ENCODE measurements at regions not wholly inside any gene's neighbourhood (a gene's known extent, or its start where the extent isn't known, plus 50 kb on each side); places are given as distances from the start of the nearest gene placed in this dataset.

DNA sequence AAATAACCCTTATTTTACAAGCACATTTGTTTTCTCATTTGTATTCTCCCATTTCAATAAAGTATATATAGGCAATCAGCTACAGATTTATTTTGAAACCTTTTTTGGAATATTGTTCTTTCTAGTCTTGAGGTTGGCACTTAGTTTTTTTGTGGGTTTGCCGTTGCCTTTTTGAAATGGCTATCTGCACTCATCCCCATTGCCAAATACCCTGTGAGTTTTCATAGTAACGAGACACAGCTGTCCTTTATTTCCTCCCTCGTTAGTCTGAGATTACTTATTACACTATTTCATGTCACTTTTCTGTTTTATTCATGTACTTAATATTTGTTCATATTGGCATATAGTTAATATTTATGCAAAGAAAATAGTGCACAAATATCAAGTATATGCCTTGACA is 1104.0 kb downstream of the SLC6A15 start:
- H3K27me3 Mint-ChIP-seq: no peaks in the 10 kb centered on the region
- H3K27ac Mint-ChIP-seq: no peak overlapping the region
- H3K4me1 Mint-ChIP-seq (ENCODE audit: low read depth): peaks cover 6% of the 10 kb centered on the region
- H3K4me3 Mint-ChIP-seq (ENCODE audit: low read depth): no peak overlapping the region
- H3K36me3 Mint-ChIP-seq (ENCODE audit: insufficient read depth): no peaks in the 10 kb centered on the region
- no peak for DNase-seq (ENCODE audit: low spot score, unreplicated experiment)
- no peaks in the 10 kb centered on the region for H3K9me3 Mint-ChIP-seq (ENCODE audit: low read depth)
- TF ChIP-seq, protein P1, sequence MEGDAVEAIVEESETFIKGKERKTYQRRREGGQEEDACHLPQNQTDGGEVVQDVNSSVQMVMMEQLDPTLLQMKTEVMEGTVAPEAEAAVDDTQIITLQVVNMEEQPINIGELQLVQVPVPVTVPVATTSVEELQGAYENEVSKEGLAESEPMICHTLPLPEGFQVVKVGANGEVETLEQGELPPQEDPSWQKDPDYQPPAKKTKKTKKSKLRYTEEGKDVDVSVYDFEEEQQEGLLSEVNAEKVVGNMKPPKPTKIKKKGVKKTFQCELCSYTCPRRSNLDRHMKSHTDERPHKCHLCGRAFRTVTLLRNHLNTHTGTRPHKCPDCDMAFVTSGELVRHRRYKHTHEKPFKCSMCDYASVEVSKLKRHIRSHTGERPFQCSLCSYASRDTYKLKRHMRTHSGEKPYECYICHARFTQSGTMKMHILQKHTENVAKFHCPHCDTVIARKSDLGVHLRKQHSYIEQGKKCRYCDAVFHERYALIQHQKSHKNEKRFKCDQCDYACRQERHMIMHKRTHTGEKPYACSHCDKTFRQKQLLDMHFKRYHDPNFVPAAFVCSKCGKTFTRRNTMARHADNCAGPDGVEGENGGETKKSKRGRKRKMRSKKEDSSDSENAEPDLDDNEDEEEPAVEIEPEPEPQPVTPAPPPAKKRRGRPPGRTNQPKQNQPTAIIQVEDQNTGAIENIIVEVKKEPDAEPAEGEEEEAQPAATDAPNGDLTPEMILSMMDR (IDR thresholded peaks at IDR 0.05; ENCODE audit: unreplicated experiment): no peak

DNA sequence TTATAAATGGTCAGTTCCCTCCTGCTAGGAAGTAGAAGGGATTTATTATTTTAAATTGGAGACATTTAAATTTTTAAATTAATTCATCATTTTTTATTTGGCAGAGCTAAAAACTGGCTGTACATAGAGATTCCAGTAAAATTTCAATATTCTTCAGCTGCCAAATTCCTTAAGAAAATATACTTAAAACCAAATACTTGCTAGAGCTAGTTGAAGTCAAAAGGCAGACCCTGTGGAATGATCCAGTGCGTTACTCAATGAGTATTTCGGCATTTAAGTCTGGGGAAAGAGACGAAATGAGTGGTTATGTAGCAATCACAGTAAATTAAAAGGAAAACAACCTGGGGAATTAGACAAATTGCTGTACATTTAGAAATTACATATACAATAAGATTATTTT is 1104.7 kb downstream of the SLC6A15 start:
- H3K36me3 Mint-ChIP-seq (ENCODE audit: insufficient read depth): no peaks in the 10 kb centered on the region
- H3K27ac Mint-ChIP-seq: no peak overlapping the region
- peaks cover 6% of the 10 kb centered on the region for H3K4me1 Mint-ChIP-seq (ENCODE audit: low read depth)
- H3K27me3 Mint-ChIP-seq: no peaks in the 10 kb centered on the region
- DNase-seq (ENCODE audit: low spot score, unreplicated experiment): no peak
- no peaks in the 10 kb centered on the region for H3K9me3 Mint-ChIP-seq (ENCODE audit: low read depth)
- no peak overlapping the region for H3K4me3 Mint-ChIP-seq (ENCODE audit: low read depth)
- TF ChIP-seq, protein P1 (IDR thresholded peaks at IDR 0.05; ENCODE audit: unreplicated experiment): no peak

DNA sequence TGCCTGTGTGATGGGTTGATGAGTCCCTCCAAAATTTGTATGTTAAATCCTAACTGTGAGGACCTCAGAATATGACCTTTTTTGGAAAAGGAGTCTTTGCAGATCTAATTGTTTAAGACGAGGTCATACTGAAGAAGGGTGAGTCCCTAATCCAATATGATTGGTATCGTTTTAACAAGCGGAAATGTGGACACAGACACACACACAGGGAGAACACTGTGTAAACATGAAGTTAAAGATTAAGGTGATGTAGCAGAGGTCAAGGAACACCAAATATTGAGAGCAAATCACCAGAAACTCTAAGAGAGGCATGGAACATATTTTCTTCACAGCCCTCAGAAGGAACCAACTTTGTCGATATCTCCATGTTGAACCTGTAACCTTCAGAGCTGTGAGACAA is 1106.7 kb downstream of the SLC6A15 start:
- Mint-ChIP-seq H3K9me3 (ENCODE audit: low read depth) (no peaks in the 10 kb centered on the region), H3K27ac (no peak overlapping the region), H3K4me3 (ENCODE audit: low read depth) (no peak overlapping the region), H3K4me1 (ENCODE audit: low read depth) (peaks cover 6% of the 10 kb centered on the region), H3K27me3 (no peaks in the 10 kb centered on the region), H3K36me3 (ENCODE audit: insufficient read depth) (no peaks in the 10 kb centered on the region)
- no peak for DNase-seq (ENCODE audit: low spot score, unreplicated experiment)
- TF ChIP-seq, protein P1 (IDR thresholded peaks at IDR 0.05; ENCODE audit: unreplicated experiment): no peak

DNA sequence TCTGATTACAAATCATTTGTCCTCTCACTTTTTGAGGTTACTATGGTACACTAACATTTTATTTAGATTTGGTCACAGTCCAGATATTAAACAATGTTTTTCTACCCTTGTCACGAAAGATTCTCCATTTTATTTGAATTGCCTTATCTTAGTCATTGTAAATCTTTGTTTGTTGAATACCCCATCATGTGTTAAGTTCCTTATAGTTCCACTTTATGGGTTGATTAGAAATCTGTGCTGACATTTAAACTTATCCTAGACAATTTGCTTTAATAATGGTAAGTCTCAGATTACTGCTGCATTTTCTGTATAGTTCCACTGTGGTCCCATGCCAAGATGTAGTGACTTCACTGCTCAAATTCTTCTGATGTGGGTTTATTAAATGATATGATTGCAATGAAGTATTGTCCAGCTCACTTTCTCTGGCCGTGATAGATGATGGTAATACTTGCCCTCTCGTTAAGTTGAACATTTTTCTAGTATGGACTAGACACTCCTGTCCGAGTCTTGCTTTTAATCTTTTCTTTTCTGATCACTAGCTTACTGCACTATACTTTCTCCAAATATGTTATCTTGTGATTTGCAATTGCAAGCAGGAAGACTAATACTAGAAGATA is 1107.3 kb downstream of the SLC6A15 start:
- Mint-ChIP-seq H3K27me3 (no peaks in the 10 kb centered on the region), H3K4me1 (ENCODE audit: low read depth) (peaks cover 6% of the 10 kb centered on the region), H3K36me3 (ENCODE audit: insufficient read depth) (no peaks in the 10 kb centered on the region), H3K4me3 (ENCODE audit: low read depth) (no peak overlapping the region), H3K9me3 (ENCODE audit: low read depth) (no peaks in the 10 kb centered on the region), H3K27ac (no peak overlapping the region)
- TF ChIP-seq, protein P1 (IDR thresholded peaks at IDR 0.05; ENCODE audit: unreplicated experiment): no peak
- no peak for DNase-seq (ENCODE audit: low spot score, unreplicated experiment)

DNA sequence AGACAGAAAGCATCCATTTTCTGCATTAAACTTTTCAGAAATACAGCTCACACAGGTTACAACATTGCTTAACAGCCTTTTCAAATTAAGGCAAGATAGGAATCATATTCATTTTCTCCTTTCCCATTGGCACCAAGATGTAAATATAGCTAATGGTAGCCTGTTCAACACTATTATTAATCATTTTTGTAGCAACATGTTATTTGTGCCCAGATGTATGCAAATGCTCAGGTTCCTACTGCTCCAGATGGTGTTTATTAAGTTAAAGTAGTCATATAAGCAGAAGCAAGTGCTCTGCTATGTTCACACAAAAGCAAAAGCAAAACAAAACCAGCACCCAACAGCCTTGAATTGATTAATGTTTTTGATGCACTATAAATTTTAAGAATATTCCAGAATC is 1110.6 kb downstream of the SLC6A15 start:
- H3K27ac Mint-ChIP-seq: no peak overlapping the region
- H3K27me3 Mint-ChIP-seq: no peaks in the 10 kb centered on the region
- H3K4me1 Mint-ChIP-seq (ENCODE audit: low read depth): peaks cover 6% of the 10 kb centered on the region
- no peak overlapping the region for H3K4me3 Mint-ChIP-seq (ENCODE audit: low read depth)
- H3K36me3 Mint-ChIP-seq (ENCODE audit: insufficient read depth): no peaks in the 10 kb centered on the region
- TF ChIP-seq, protein P1 (IDR thresholded peaks at IDR 0.05; ENCODE audit: unreplicated experiment): no peak
- H3K9me3 Mint-ChIP-seq (ENCODE audit: low read depth): no peaks in the 10 kb centered on the region
- no peak for DNase-seq (ENCODE audit: low spot score, unreplicated experiment)

Measured in progenitor cell of endocrine pancreas (in vitro differentiated cells).